ENCODE measurements at regions not wholly inside any gene's neighbourhood (a gene's known extent, or its start where the extent isn't known, plus 50 kb on each side); places are given as distances from the start of the nearest gene placed in this dataset.

GRCh38 chr2:168346725-168347477 lies 99.5 kb upstream of the STK39 start:
- Histone ChIP-seq H3K36me3 (ENCODE audit: control insufficient read depth in 2 of 2, extremely low read depth in 1 of 2, insufficient read depth in 2 of 2, low read length in 2 of 2) (no peaks in the 10 kb centered on the region), H2AFZ (ENCODE audit: low read depth, low read length) (peak overlapping the region; percentile 99), H3K9me3 (replicated peaks; ENCODE audit: control insufficient read depth, insufficient read depth, low read length) (no peaks in the 10 kb centered on the region), H3K9me1 (replicated peaks; ENCODE audit: control insufficient read depth, extremely low read depth, insufficient read depth, low read length) (no peaks in the 10 kb centered on the region), H3K79me2 (ENCODE audit: control insufficient read depth, insufficient read depth, low read length) (no peaks in the 10 kb centered on the region), H3K4me3 (replicated peaks in 1 of 3; ENCODE audit: insufficient read depth in 1 of 3, low read depth in 1 of 3, low read length in 3 of 3) (peak overlapping the region; percentile 33 to 89 (median 88)), H3K27me3 (ENCODE audit: control insufficient read depth in 2 of 2, insufficient read depth in 2 of 2, low read length in 2 of 2) (peaks cover 5 to 6% of the 10 kb centered on the region in 2 experiments), H3K4me2 (ENCODE audit: insufficient read depth, low read length) (peak overlapping the region; percentile 93), H4K20me1 (replicated peaks; ENCODE audit: control insufficient read depth, extremely low read depth, insufficient read depth, low read length) (no peaks in the 10 kb centered on the region), H3K27ac (ENCODE audit: insufficient read depth, low read depth, low read length) (no peak overlapping the region), H3K9ac (replicated peaks; ENCODE audit: extremely low read depth, insufficient read depth, low read length) (peak overlapping the region; percentile 86), H3K4me1 (ENCODE audit: control insufficient read depth, extremely low read depth, insufficient read depth, low read length) (peaks cover 12% of the 10 kb centered on the region)
- no TSS peak for BruUV-seq (replicated peaks)
- TF ChIP-seq CTCF (IDR thresholded peaks at IDR 0.05; ENCODE audit: extremely low read depth in 1 of 2, insufficient read depth in 1 of 2, low read depth in 1 of 2, low read length in 2 of 2) (peak; percentile 65 to 66), JUN (IDR thresholded peaks at IDR 0.05; ENCODE audit: borderline replicate concordance, insufficient read depth, insufficient read length, low read depth) (no peak)
- FAIRE-seq (peak; percentile 89), DNase-seq (ENCODE audit: low read depth, low spot score) (peak; percentile 74)
- ChIA-PET CTCF (interaction anchor here (0.5 to 5.8 kb wide), 45 partner anchors 10 to 1824 kb away, joined by 3 to 107 read pairs (median 4); no protein-coding TSS in a partner anchor), POLR2A (no interaction called here)
- dilution Hi-C loops (cut with MboI; ENCODE audit: extremely low pct_ligation_motif_present, low sequenced_read_pairs) (no loop called here), intact Hi-C loops (cut with micrococcal nuclease) (loop anchor here (1.0 kb wide), 6 partner anchors 109 to 573 kb away; partner anchors contain the start of gene CERS6)

DNA sequence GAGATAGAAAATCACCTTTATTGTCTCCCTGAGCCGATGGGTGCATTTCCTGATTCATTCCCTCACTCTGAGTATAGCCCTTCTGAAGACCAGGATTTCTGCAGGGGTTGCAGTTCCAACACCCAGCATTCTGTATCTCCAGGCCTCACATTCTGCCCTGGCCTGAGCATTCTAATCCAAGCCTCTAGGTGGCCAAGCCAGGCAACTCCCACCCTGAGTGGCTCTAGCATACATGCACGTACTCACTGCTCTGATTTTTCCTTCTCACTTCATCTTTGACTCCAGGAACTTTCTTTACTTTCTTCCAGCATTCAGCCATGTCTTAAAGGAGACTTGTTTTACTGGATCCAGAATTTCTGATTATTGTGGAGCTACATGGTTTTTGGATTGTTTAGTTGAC lies 100.7 kb upstream of the STK39 start:
- TF ChIP-seq, protein P1, sequence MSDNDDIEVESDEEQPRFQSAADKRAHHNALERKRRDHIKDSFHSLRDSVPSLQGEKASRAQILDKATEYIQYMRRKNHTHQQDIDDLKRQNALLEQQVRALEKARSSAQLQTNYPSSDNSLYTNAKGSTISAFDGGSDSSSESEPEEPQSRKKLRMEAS (IDR thresholded peaks at IDR 0.05; ENCODE audit: insufficient read depth, insufficient read length), result no peak
- no peak for TF ChIP-seq EZH2 (IDR thresholded peaks at IDR 0.05; ENCODE audit: borderline replicate concordance, low read depth, low read length, severe bottlenecking)
- peak; percentile 50 to 67 for TF ChIP-seq CTCF (IDR thresholded peaks at IDR 0.05; ENCODE audit: extremely low read depth in 1 of 2, insufficient read depth in 1 of 2, low read depth in 1 of 2, low read length in 2 of 2)
- TF ChIP-seq JUN (IDR thresholded peaks at IDR 0.05; ENCODE audit: borderline replicate concordance, insufficient read depth, insufficient read length, low read depth), result no peak
- Histone ChIP-seq H3K36me3 (ENCODE audit: control insufficient read depth in 2 of 2, extremely low read depth in 1 of 2, insufficient read depth in 2 of 2, low read length in 2 of 2) (no peaks in the 10 kb centered on the region), H3K27ac (ENCODE audit: insufficient read depth, low read depth, low read length) (no peak overlapping the region), H4K20me1 (replicated peaks; ENCODE audit: control insufficient read depth, extremely low read depth, insufficient read depth, low read length) (no peaks in the 10 kb centered on the region), H2AFZ (ENCODE audit: low read depth, low read length) (no peak overlapping the region), H3K27me3 (ENCODE audit: control insufficient read depth in 2 of 2, insufficient read depth in 2 of 2, low read length in 2 of 2) (peaks cover 5 to 6% of the 10 kb centered on the region in 2 experiments), H3K4me1 (ENCODE audit: control insufficient read depth, extremely low read depth, insufficient read depth, low read length) (peaks cover 12% of the 10 kb centered on the region), H3K9ac (replicated peaks; ENCODE audit: extremely low read depth, insufficient read depth, low read length) (no peak overlapping the region), H3K9me3 (replicated peaks; ENCODE audit: control insufficient read depth, insufficient read depth, low read length) (no peaks in the 10 kb centered on the region), H3K4me3 (replicated peaks in 1 of 3; ENCODE audit: insufficient read depth in 1 of 3, low read depth in 1 of 3, low read length in 3 of 3) (no peak overlapping the region), H3K9me1 (replicated peaks; ENCODE audit: control insufficient read depth, extremely low read depth, insufficient read depth, low read length) (no peaks in the 10 kb centered on the region), H3K4me2 (ENCODE audit: insufficient read depth, low read length) (no peak overlapping the region), H3K79me2 (ENCODE audit: control insufficient read depth, insufficient read depth, low read length) (no peaks in the 10 kb centered on the region)
- FAIRE-seq (peak; percentile 24), DNase-seq (ENCODE audit: low read depth, low spot score) (peak; percentile 36)
- POLR2A ChIA-PET, result no interaction called here
- CTCF ChIA-PET, result interaction anchor here (1.0 to 5.8 kb wide), 16 partner anchors 9 to 1809 kb away, joined by 3 to 107 read pairs (median 6); no protein-coding TSS in a partner anchor
- dilution Hi-C loops (cut with MboI; ENCODE audit: extremely low pct_ligation_motif_present, low sequenced_read_pairs) (no loop called here), intact Hi-C loops (cut with micrococcal nuclease) (no loop called here)
- BruUV-seq (replicated peaks), result no TSS peak

All from endothelial cell of umbilical vein (primary cell).